Stomach (tissue), 4 donors: ENCODE measurements at regions not wholly inside any gene's neighbourhood (a gene's known extent, or its start where the extent isn't known, plus 50 kb on each side); places are given as distances from the start of the nearest gene placed in this dataset.

Experiments used
- EP300 ChIP-seq: sonication (generic); formaldehyde crosslinking; IDR thresholded peaks from one replicate; pipeline ENCODE4 v1.6.1; 2017; ENCODE audit warnings: antibody characterized with exemption
- POLR2A ChIP-seq, 4 donors: fragments of 450-650 bp; IDR thresholded peaks; one replicate each; pipeline ENCODE4 v1.6.1; 2016; ENCODE audit warnings: antibody characterized with exemption in 4 of 4, control low read depth in 2 of 4, mild to moderate bottlenecking in 1 of 4, moderate library complexity in 1 of 4
- POLR2AphosphoS5 ChIP-seq, 3 donors: sonication (generic); formaldehyde crosslinking; IDR thresholded peaks; one replicate each; pipeline ENCODE4 v1.6.1; 2016; ENCODE audit warnings: antibody characterized with exemption in 3 of 3
- TF ChIP-seq, protein P1 (sequence below), 7 experiments: fragments of 450-650 bp in 4 of 7; fragments of 200-600 bp in 3 of 7; sonication (generic) in 3 of 7; IDR thresholded peaks; one replicate each; pipeline ENCODE4 v1.5.1; 2016 to 2019; ENCODE audit warnings: antibody characterized with exemption in 7 of 7, control low read depth in 2 of 7, mild to moderate bottlenecking in 1 of 7

DNA sequence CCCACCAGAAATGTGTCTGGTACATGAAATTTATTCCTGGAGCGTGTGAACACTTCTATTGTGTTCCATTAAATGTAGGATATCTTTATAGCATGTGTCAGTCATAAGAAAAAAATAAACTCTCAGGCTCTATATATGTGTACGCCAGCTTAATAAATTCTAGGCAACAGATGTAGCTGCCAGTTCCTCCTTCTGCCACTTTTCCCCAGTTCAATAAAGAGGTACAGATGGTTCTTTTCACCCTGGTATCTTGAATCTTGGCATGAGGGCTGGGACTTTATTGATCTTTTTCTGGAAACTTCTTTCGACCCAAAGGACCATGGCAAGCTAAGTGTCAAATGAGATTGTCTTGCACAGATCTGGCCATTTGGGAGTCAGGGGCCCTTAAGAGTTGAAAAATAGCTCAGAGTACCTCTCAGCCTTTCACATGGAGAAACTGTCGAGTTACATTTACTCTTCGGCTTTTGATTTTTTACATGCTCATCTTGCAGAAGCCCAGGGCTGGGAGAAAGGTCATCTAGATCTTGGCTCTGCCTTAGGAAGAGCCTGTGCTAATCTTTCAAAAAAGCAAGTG is 240.9 kb downstream of the DOK5 start:
- TF ChIP-seq, protein P1, sequence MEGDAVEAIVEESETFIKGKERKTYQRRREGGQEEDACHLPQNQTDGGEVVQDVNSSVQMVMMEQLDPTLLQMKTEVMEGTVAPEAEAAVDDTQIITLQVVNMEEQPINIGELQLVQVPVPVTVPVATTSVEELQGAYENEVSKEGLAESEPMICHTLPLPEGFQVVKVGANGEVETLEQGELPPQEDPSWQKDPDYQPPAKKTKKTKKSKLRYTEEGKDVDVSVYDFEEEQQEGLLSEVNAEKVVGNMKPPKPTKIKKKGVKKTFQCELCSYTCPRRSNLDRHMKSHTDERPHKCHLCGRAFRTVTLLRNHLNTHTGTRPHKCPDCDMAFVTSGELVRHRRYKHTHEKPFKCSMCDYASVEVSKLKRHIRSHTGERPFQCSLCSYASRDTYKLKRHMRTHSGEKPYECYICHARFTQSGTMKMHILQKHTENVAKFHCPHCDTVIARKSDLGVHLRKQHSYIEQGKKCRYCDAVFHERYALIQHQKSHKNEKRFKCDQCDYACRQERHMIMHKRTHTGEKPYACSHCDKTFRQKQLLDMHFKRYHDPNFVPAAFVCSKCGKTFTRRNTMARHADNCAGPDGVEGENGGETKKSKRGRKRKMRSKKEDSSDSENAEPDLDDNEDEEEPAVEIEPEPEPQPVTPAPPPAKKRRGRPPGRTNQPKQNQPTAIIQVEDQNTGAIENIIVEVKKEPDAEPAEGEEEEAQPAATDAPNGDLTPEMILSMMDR (IDR thresholded peaks at IDR 0.05), result no peak
- TF ChIP-seq POLR2A (IDR thresholded peaks at IDR 0.05) (no peak), EP300 (no peak), POLR2AphosphoS5 (IDR thresholded peaks at IDR 0.05) (no peak)
